GM12878 (cell line): ENCODE measurements at regions not wholly inside any gene's neighbourhood (a gene's known extent, or its start where the extent isn't known, plus 50 kb on each side); places are given as distances from the start of the nearest gene placed in this dataset.

Source experiments
- ATAC-seq: fragments of 200-7000 bp; cut with Tn5 transposase; 3 replicates; pipeline ENCODE4 v1.9.1; 2020; ENCODE audit warnings: mild to moderate bottlenecking, moderate library complexity
- BruUV-seq: library from RNA; stranded (reverse); fragments of 400-500 nt; replicated peaks from 2 replicates; lab custom pipeline; 2021; lab: Mats Ljungman, UMichigan
- CTCF ChIA-PET: fragments of 300-600 bp; sonication (Branson Sonifier 250); formaldehyde crosslinking; extraction: SDS; loops from one replicate; lab custom pipeline; 2021; ENCODE audit warnings: inconsistent platforms; lab: Yijun Ruan, JAX
- POLR2A ChIA-PET: fragments of 350-600 bp; formaldehyde crosslinking; extraction: SDS; loops from one replicate; lab custom pipeline; 2021; ENCODE audit warnings: inconsistent platforms; lab: Charles Lee
- RAD21 ChIA-PET: fragments of 300-600 bp; sonication (Branson Sonifier 250); formaldehyde crosslinking; loops from one replicate; lab custom pipeline; 2023; ENCODE audit warnings: antibody characterized with exemption; ENCODE audit not compliant: unreplicated experiment; lab: Charles Lee
- SMC1A ChIA-PET: fragments of 300-600 bp; sonication (Branson Sonifier 250); formaldehyde crosslinking; loops from one replicate; lab custom pipeline; 2023; ENCODE audit not compliant: unreplicated experiment, uncharacterized antibody; lab: Charles Lee
- DNase-seq: peaks from one replicate; pipeline ENCODE4 v3.0.0-alpha.2; 2011; ENCODE audit warnings: low read depth, low spot score
- FAIRE-seq: peaks from 3 replicates; lab custom pipeline; 2011; peaks lifted over from hg19 to GRCh38; lab: Jason Lieb, UNC
- H2AFZ ChIP-seq: 2 replicates; pipeline ENCODE4 v1.6.0; 2011; ENCODE audit warnings: low read depth, low read length, control low read depth; ENCODE audit not compliant: control insufficient read depth
- H3K27ac ChIP-seq: 2 replicates; pipeline ENCODE4 v1.5.1; 2011; ENCODE audit warnings: control low read depth; ENCODE audit not compliant: control insufficient read depth, insufficient read depth
- H3K27me3 ChIP-seq, 2 experiments: replicated peaks in 1 of 2; 2 replicates each; pipeline versions ENCODE4 v1.6.0 to v1.6.1; 2011; ENCODE audit warnings: low read length in 1 of 2; ENCODE audit not compliant: control insufficient read depth in 2 of 2, insufficient read depth in 2 of 2
- H3K36me3 ChIP-seq, 2 experiments: 2 replicates each; pipeline ENCODE4 v1.5.1; 2011; ENCODE audit warnings: low read length in 1 of 2; ENCODE audit not compliant: control insufficient read depth in 2 of 2, insufficient read depth in 2 of 2
- H3K4me1 ChIP-seq: 2 replicates; pipeline ENCODE4 v1.6.1; 2011; ENCODE audit warnings: mild to moderate bottlenecking, low read length, moderate library complexity, mixed read lengths; ENCODE audit not compliant: control insufficient read depth, insufficient read depth
- H3K4me2 ChIP-seq: 2 replicates; pipeline ENCODE4 v1.6.0; 2011; ENCODE audit warnings: control low read depth; ENCODE audit not compliant: control insufficient read depth, insufficient read depth
- H3K4me3 ChIP-seq: fragments of 200-600 bp; sonication (generic); 2 replicates; pipeline ENCODE4 v1.5.1; 2016
- H3K79me2 ChIP-seq: 2 replicates; pipeline ENCODE4 v1.6.0; 2011; ENCODE audit warnings: low read length; ENCODE audit not compliant: control insufficient read depth, insufficient read depth
- H3K9ac ChIP-seq: 2 replicates; pipeline ENCODE4 v1.8.0; 2011; ENCODE audit warnings: low read length, control low read depth, mixed read lengths; ENCODE audit not compliant: control insufficient read depth, insufficient read depth
- H3K9me3 ChIP-seq: replicated peaks from 3 replicates; pipeline ENCODE4 v1.5.1; 2011; ENCODE audit warnings: mild to moderate bottlenecking, low read length; ENCODE audit not compliant: control insufficient read depth, insufficient read depth
- H4K20me1 ChIP-seq: 2 replicates; pipeline ENCODE4 v1.6.0; 2011; ENCODE audit not compliant: control insufficient read depth, insufficient read depth
- CBFB ChIP-seq: IDR thresholded peaks from 2 replicates; pipeline ENCODE4 v1.6.1; 2016; ENCODE audit warnings: antibody characterized with exemption, low read depth
- CHD2 ChIP-seq: IDR thresholded peaks from 2 replicates; pipeline ENCODE4 v1.6.1; 2011; ENCODE audit warnings: low read depth, low read length, improper control_type of control experiment, borderline replicate concordance
- DPF2 ChIP-seq: fragments of 450-650 bp; IDR thresholded peaks from 2 replicates; pipeline ENCODE4 v1.6.1; 2017; ENCODE audit warnings: mild to moderate bottlenecking
- EED ChIP-seq: sonication (generic); IDR thresholded peaks from 2 replicates; pipeline ENCODE4 v1.6.1; 2016; ENCODE audit warnings: antibody characterized with exemption, low read depth
- GATAD2B ChIP-seq: fragments of 450-650 bp; conservative IDR thresholded peaks from 2 replicates; pipeline ENCODE4 v1.6.1; 2017; ENCODE audit warnings: low read depth, mild to moderate bottlenecking, moderate library complexity
- HDAC6 ChIP-seq: fragments of 200-600 bp; sonication (generic); IDR thresholded peaks from one replicate; pipeline ENCODE4 v1.8.0; 2017; ENCODE audit warnings: antibody characterized with exemption; ENCODE audit not compliant: unreplicated experiment
- IKZF2 ChIP-seq, 2 experiments: fragments of 450-650 bp; IDR thresholded peaks; 2 replicates each; pipeline ENCODE4 v1.6.1; 2017; ENCODE audit warnings: mild to moderate bottlenecking in 2 of 2, moderate library complexity in 2 of 2
- NFXL1 ChIP-seq: fragments of 450-650 bp; IDR thresholded peaks from 2 replicates; pipeline ENCODE4 v1.6.1; 2017; ENCODE audit warnings: antibody characterized with exemption, mild to moderate bottlenecking, borderline replicate concordance
- NR2C1 ChIP-seq: fragments of 450-650 bp; IDR thresholded peaks from 2 replicates; pipeline ENCODE4 v1.6.1; 2017; ENCODE audit warnings: antibody characterized with exemption, mild to moderate bottlenecking, moderate library complexity
- RAD21 ChIP-seq: IDR thresholded peaks from 2 replicates; pipeline ENCODE4 v1.6.1; 2011; ENCODE audit warnings: mild to moderate bottlenecking, low read depth, low read length, moderate library complexity; ENCODE audit not compliant: insufficient read depth
- RAD51 ChIP-seq: fragments of 450-650 bp; IDR thresholded peaks from 2 replicates; pipeline ENCODE4 v1.6.1; 2016; ENCODE audit warnings: moderate library complexity, mild to moderate bottlenecking, inconsistent platforms
- RBBP5 ChIP-seq: fragments of 200-600 bp; sonication (generic); conservative IDR thresholded peaks from 2 replicates; pipeline ENCODE4 v1.6.1; 2016
- SREBF2 ChIP-seq: IDR thresholded peaks from 2 replicates; pipeline ENCODE4 v1.6.1; 2012; ENCODE audit warnings: mild to moderate bottlenecking, low read length
- TARDBP ChIP-seq: IDR thresholded peaks from 2 replicates; pipeline ENCODE4 v1.6.1; 2016; ENCODE audit warnings: borderline replicate concordance
- WGBS: methylation state at CpG from one replicate; pipeline ENCODE4 v1.1.6; 2016; ENCODE audit warnings: low lambda C conversion rate; ENCODE audit not compliant: insufficient replicate concordance, insufficient coverage; ENCODE audit errors: missing lambda C conversion rate; 5-methylcytosine and 5-hydroxymethylcytosine counted together
- in situ Hi-C: fragments of 300-500 bp; cut with MboI; formaldehyde crosslinking; loops from 9 replicates; pipeline ENCODE4 v1.14.3; 2018; ENCODE audit warnings: mixed read lengths
- intact Hi-C: fragments of 100-400 bp; cut with micrococcal nuclease; formaldehyde crosslinking; loops from one replicate; pipeline ENCODE4 v1.14.2; 2022; ENCODE audit not compliant: unreplicated experiment
- TF ChIP-seq, protein P1 (sequence below): fragments of 450-650 bp; IDR thresholded peaks from 2 replicates; pipeline ENCODE4 v1.6.1; 2017; ENCODE audit warnings: low read depth, mild to moderate bottlenecking, moderate library complexity
- TF ChIP-seq, protein P2 (sequence below): fragments of 450-650 bp; formaldehyde crosslinking; IDR thresholded peaks from 2 replicates; pipeline ENCODE4 v1.5.0; 2022; ENCODE audit warnings: mild to moderate bottlenecking, missing genetic modification characterization

DNA sequence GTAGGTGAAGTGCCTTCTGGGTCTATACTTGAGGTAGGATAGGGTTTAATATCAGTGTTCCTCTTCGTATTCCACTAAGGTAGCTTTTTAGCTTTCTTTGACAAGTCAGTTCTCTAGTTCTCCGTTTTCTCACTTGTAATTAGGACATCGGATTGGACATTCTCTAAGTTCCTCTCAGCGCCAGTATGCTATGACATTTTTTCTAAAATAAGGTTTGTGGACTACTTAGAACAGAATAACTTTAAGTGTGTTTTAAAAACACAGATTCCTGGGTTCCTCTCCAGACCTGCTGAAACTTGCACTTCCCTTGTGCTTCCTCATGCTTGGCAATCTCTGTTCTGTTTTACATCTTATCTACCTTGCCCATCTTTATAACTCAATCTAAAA lies 69.3 kb upstream of the YWHAQ start:
- intact Hi-C loops (no loop called here), in situ Hi-C loops (no loop called here)
- Histone ChIP-seq H3K9me3 (no peaks in the 10 kb centered on the region; the same call in 2 of the 3 replicates), H3K36me3 (no peaks in the 10 kb centered on the region), H3K27me3 (no peaks in the 10 kb centered on the region), H3K27ac (no peak overlapping the region), H3K79me2 (no peaks in the 10 kb centered on the region), H4K20me1 (no peaks in the 10 kb centered on the region; the same call in 1 of the 2 replicates), H3K4me1 (no peaks in the 10 kb centered on the region; the same call in 1 of the 2 replicates), H3K4me2 (no peak overlapping the region), H2AFZ (no peak overlapping the region), H3K9ac (no peak overlapping the region), H3K4me3 (no peak overlapping the region)
- ChIA-PET POLR2A (interaction anchor here (0.7 kb wide), 1 partner anchor 494 kb away, joined by 3 read pairs; no protein-coding TSS in a partner anchor), SMC1A (no interaction called here), RAD21 (no interaction called here), CTCF (interaction anchor here (0.8 kb wide), 1 partner anchor 144 kb away, joined by 4 read pairs; no protein-coding TSS in a partner anchor)
- no TSS peak for BruUV-seq
- ATAC-seq, result no peak
- WGBS, result 62% methylated on average over 4 of the region's 4 CpGs
- TF ChIP-seq RAD51 (no peak), RBBP5 (no peak), SREBF2 (no peak), TARDBP (no peak), NR2C1 (no peak), NFXL1 (no peak), CBFB (no peak), DPF2 (no peak), EED (no peak), CHD2 (no peak), GATAD2B (no peak), HDAC6 (no peak), RAD21 (no peak), IKZF2 (IDR thresholded peaks at IDR 0.05) (no peak)
- TF ChIP-seq, protein P1, sequence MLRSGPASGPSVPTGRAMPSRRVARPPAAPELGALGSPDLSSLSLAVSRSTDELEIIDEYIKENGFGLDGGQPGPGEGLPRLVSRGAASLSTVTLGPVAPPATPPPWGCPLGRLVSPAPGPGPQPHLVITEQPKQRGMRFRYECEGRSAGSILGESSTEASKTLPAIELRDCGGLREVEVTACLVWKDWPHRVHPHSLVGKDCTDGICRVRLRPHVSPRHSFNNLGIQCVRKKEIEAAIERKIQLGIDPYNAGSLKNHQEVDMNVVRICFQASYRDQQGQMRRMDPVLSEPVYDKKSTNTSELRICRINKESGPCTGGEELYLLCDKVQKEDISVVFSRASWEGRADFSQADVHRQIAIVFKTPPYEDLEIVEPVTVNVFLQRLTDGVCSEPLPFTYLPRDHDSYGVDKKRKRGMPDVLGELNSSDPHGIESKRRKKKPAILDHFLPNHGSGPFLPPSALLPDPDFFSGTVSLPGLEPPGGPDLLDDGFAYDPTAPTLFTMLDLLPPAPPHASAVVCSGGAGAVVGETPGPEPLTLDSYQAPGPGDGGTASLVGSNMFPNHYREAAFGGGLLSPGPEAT, result no peak
- TF ChIP-seq, protein P2, sequence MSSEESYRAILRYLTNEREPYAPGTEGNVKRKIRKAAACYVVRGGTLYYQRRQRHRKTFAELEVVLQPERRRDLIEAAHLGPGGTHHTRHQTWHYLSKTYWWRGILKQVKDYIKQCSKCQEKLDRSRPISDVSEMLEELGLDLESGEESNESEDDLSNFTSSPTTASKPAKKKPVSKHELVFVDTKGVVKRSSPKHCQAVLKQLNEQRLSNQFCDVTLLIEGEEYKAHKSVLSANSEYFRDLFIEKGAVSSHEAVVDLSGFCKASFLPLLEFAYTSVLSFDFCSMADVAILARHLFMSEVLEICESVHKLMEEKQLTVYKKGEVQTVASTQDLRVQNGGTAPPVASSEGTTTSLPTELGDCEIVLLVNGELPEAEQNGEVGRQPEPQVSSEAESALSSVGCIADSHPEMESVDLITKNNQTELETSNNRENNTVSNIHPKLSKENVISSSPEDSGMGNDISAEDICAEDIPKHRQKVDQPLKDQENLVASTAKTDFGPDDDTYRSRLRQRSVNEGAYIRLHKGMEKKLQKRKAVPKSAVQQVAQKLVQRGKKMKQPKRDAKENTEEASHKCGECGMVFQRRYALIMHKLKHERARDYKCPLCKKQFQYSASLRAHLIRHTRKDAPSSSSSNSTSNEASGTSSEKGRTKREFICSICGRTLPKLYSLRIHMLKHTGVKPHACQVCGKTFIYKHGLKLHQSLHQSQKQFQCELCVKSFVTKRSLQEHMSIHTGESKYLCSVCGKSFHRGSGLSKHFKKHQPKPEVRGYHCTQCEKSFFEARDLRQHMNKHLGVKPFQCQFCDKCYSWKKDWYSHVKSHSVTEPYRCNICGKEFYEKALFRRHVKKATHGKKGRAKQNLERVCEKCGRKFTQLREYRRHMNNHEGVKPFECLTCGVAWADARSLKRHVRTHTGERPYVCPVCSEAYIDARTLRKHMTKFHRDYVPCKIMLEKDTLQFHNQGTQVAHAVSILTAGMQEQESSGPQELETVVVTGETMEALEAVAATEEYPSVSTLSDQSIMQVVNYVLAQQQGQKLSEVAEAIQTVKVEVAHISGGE (CRISPR knock-in tag), result no peak
- FAIRE-seq, result no peak
- no peak for DNase-seq
